Neural progenitor cell (in vitro differentiated cells): ENCODE measurements at regions not wholly inside any gene's neighbourhood (a gene's known extent, or its start where the extent isn't known, plus 50 kb on each side); places are given as distances from the start of the nearest gene placed in this dataset.

Experiments
- EZH2 ChIP-seq: fragments of 200-600 bp; sonication (generic); IDR thresholded peaks from 2 replicates; pipeline ENCODE4 v1.6.1; 2017; ENCODE audit warnings: antibody characterized with exemption, mild to moderate bottlenecking, moderate library complexity
- EZH2phosphoT487 ChIP-seq: fragments of 200-600 bp; sonication (generic); IDR thresholded peaks from 2 replicates; pipeline ENCODE4 v1.6.1; 2017; ENCODE audit warnings: antibody characterized with exemption
- TF ChIP-seq, protein P1 (sequence below): fragments of 200-600 bp; sonication (generic); IDR thresholded peaks from 2 replicates; pipeline ENCODE4 v1.5.1; 2017; ENCODE audit warnings: antibody characterized with exemption, mild to moderate bottlenecking

GRCh38 chr13:50419331-50419865, 404.2 kb downstream of the KCNRG start:
- TF ChIP-seq EZH2 (no peak), EZH2phosphoT487 (no peak)
- TF ChIP-seq, protein P1, sequence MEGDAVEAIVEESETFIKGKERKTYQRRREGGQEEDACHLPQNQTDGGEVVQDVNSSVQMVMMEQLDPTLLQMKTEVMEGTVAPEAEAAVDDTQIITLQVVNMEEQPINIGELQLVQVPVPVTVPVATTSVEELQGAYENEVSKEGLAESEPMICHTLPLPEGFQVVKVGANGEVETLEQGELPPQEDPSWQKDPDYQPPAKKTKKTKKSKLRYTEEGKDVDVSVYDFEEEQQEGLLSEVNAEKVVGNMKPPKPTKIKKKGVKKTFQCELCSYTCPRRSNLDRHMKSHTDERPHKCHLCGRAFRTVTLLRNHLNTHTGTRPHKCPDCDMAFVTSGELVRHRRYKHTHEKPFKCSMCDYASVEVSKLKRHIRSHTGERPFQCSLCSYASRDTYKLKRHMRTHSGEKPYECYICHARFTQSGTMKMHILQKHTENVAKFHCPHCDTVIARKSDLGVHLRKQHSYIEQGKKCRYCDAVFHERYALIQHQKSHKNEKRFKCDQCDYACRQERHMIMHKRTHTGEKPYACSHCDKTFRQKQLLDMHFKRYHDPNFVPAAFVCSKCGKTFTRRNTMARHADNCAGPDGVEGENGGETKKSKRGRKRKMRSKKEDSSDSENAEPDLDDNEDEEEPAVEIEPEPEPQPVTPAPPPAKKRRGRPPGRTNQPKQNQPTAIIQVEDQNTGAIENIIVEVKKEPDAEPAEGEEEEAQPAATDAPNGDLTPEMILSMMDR = no peak
